ENCODE measurements at regions not wholly inside any gene's neighbourhood (a gene's known extent, or its start where the extent isn't known, plus 50 kb on each side); places are given as distances from the start of the nearest gene placed in this dataset.
"Not testable (repeated sequence)": the region's sequence is repeated elsewhere in the genome, so short reads cannot be mapped to it uniquely, and the experiment has no call there.

- in situ Hi-C loops (cut with MboI; ENCODE audit: low sequenced_read_pairs) = no loop called here
These were observed 80.5 kb upstream of the PPARGC1A start for GRCh38 chr4:23970201-23970850.

- in situ Hi-C loops (cut with MboI; ENCODE audit: low sequenced_read_pairs) = no loop called here
These were observed 79.8 kb upstream of the PPARGC1A start for GRCh38 chr4:23969635-23970145.

- in situ Hi-C loops (cut with MboI; ENCODE audit: low sequenced_read_pairs) = no loop called here
These were observed 77.4 kb upstream of the PPARGC1A start for GRCh38 chr4:23967281-23967680.

- in situ Hi-C loops (cut with MboI; ENCODE audit: low sequenced_read_pairs) = no loop called here
These were observed 76.9 kb upstream of the PPARGC1A start for GRCh38 chr4:23966725-23967124.

- in situ Hi-C loops (cut with MboI; ENCODE audit: low sequenced_read_pairs) = no loop called here
These were observed 72.6 kb upstream of the PPARGC1A start for GRCh38 chr4:23962462-23962861.

GRCh38 chr4:23961395-23961794 is 71.5 kb upstream of the PPARGC1A start:
- in situ Hi-C loops (cut with MboI; ENCODE audit: low sequenced_read_pairs) = not testable (repeated sequence)

- in situ Hi-C loops (cut with MboI; ENCODE audit: low sequenced_read_pairs) = no loop called here
These were observed 69.7 kb upstream of the PPARGC1A start for GRCh38 chr4:23959396-23960148.

GRCh38 chr4:23958749-23959148 is 68.9 kb upstream of the PPARGC1A start:
- in situ Hi-C loops (cut with MboI; ENCODE audit: low sequenced_read_pairs) = no loop called here

GRCh38 chr4:23957465-23957864 is 67.6 kb upstream of the PPARGC1A start:
- in situ Hi-C loops (cut with MboI; ENCODE audit: low sequenced_read_pairs) = no loop called here

GRCh38 chr4:23956601-23957364 is 66.9 kb upstream of the PPARGC1A start:
- in situ Hi-C loops (cut with MboI; ENCODE audit: low sequenced_read_pairs) = no loop called here

- in situ Hi-C loops (cut with MboI; ENCODE audit: low sequenced_read_pairs) = no loop called here
These were observed 62.4 kb upstream of the PPARGC1A start for GRCh38 chr4:23952258-23952657.

- in situ Hi-C loops (cut with MboI; ENCODE audit: low sequenced_read_pairs) = no loop called here
These were observed 58.0 kb upstream of the PPARGC1A start for GRCh38 chr4:23947826-23948225.

- in situ Hi-C loops (cut with MboI; ENCODE audit: low sequenced_read_pairs) = no loop called here
These were observed 56.5 kb upstream of the PPARGC1A start for GRCh38 chr4:23946299-23946698.

- in situ Hi-C loops (cut with MboI; ENCODE audit: low sequenced_read_pairs) = no loop called here
These were observed 55.7 kb upstream of the PPARGC1A start for GRCh38 chr4:23945451-23946017.

- in situ Hi-C loops (cut with MboI; ENCODE audit: low sequenced_read_pairs) = not testable (repeated sequence)
These were observed 54.7 kb upstream of the PPARGC1A start for GRCh38 chr4:23944556-23944955.

GRCh38 chr4:23943478-23943877 is 53.6 kb upstream of the PPARGC1A start:
- in situ Hi-C loops (cut with MboI; ENCODE audit: low sequenced_read_pairs) = no loop called here

- in situ Hi-C loops (cut with MboI; ENCODE audit: low sequenced_read_pairs) = no loop called here
These were observed 52.6 kb upstream of the PPARGC1A start for GRCh38 chr4:23942471-23942870.

Measured in HL-60/S4 treated with retinoic acid at 250 ng/mL for 4 days and 3 days (cell line).